Fibroblast of the aortic adventitia (primary cell): ENCODE measurements at regions not wholly inside any gene's neighbourhood (a gene's known extent, or its start where the extent isn't known, plus 50 kb on each side); places are given as distances from the start of the nearest gene placed in this dataset.

ENCODE experiments used
- DNase-seq: peaks from one replicate; pipeline ENCODE4 v3.0.0-alpha.2; 2010; ENCODE audit warnings: low read depth
- H3K4me3 ChIP-seq: 2 replicates; pipeline ENCODE4 v1.5.1; 2011; ENCODE audit warnings: low read depth, mild to moderate bottlenecking, control low read depth, low read length, moderate library complexity
- CTCF ChIP-seq: IDR thresholded peaks from 2 replicates; pipeline ENCODE4 v1.5.1; 2011; ENCODE audit warnings: mild to moderate bottlenecking, low read length, control low read depth, inconsistent platforms; ENCODE audit not compliant: insufficient read depth

GRCh38 chr3:189534531-189534930 is 96.7 kb upstream of the TP63 start:
- no peak for DNase-seq
- TF ChIP-seq CTCF: no peak
- H3K4me3 ChIP-seq: no peak overlapping the region

GRCh38 chr3:189537135-189537534 is 94.1 kb upstream of the TP63 start:
- no peak for TF ChIP-seq CTCF
- no peak for DNase-seq
- H3K4me3 ChIP-seq: no peak overlapping the region

GRCh38 chr3:189547448-189547847 is 83.7 kb upstream of the TP63 start:
- H3K4me3 ChIP-seq: no peak overlapping the region
- no peak for DNase-seq
- TF ChIP-seq CTCF: no peak

GRCh38 chr3:189548053-189548452 is 83.1 kb upstream of the TP63 start:
- no peak overlapping the region for H3K4me3 ChIP-seq
- DNase-seq: no peak
- no peak for TF ChIP-seq CTCF

GRCh38 chr3:189551007-189551406 is 80.2 kb upstream of the TP63 start:
- DNase-seq: no peak
- no peak for TF ChIP-seq CTCF
- no peak overlapping the region for H3K4me3 ChIP-seq

- H3K4me3 ChIP-seq: no peak overlapping the region
- TF ChIP-seq CTCF: no peak
- DNase-seq: no peak
Measured at GRCh38 chr3:189554868-189555557, 76.2 kb upstream of the TP63 start.

- DNase-seq: no peak
- TF ChIP-seq CTCF: no peak
- H3K4me3 ChIP-seq: no peak overlapping the region
Measured at GRCh38 chr3:189555558-189555881, 75.7 kb upstream of the TP63 start.
